MCF 10A (cell line): ENCODE measurements at regions not wholly inside any gene's neighbourhood (a gene's known extent, or its start where the extent isn't known, plus 50 kb on each side); places are given as distances from the start of the nearest gene placed in this dataset.

Experiments
- BruUV-seq: library from RNA; stranded (reverse); fragments of 400-500 nt; replicated peaks from 2 replicates; lab custom pipeline; 2021; lab: Mats Ljungman, UMichigan
- CTCF ChIA-PET: fragments of 300-600 bp; sonication (Branson Sonifier 250); formaldehyde crosslinking; extraction: SDS; loops from one replicate; lab custom pipeline; 2021; ENCODE audit warnings: antibody characterized with exemption, inconsistent platforms; lab: Yijun Ruan, JAX
- POLR2A ChIA-PET: fragments of 300-600, 350-650 bp; sonication (Branson Sonifier 250); formaldehyde crosslinking; extraction: SDS; loops from one replicate; lab custom pipeline; 2020; ENCODE audit warnings: antibody characterized with exemption, inconsistent platforms; lab: Yijun Ruan, JAX
- DNase-seq: peaks from one replicate; pipeline ENCODE4 v3.0.0-alpha.2; 2018; ENCODE audit not compliant: unreplicated experiment
- H3K27ac Mint-ChIP-seq: one replicate; pipeline ENCODE4 v1.8.0; 2022; ENCODE audit warnings: mild to moderate bottlenecking, low read depth, mixed read lengths; ENCODE audit not compliant: unreplicated experiment
- H3K27me3 Mint-ChIP-seq: one replicate; pipeline ENCODE4 v1.8.0; 2022; ENCODE audit warnings: mixed read lengths; ENCODE audit not compliant: insufficient read depth, unreplicated experiment
- H3K36me3 Mint-ChIP-seq: one replicate; pipeline ENCODE4 v1.8.0; 2022; ENCODE audit warnings: mild to moderate bottlenecking, moderate library complexity, mixed read lengths; ENCODE audit not compliant: insufficient read depth, unreplicated experiment
- H3K4me1 Mint-ChIP-seq: one replicate; pipeline ENCODE4 v1.8.0; 2022; ENCODE audit warnings: mixed read lengths; ENCODE audit not compliant: insufficient read depth, unreplicated experiment
- H3K4me3 Mint-ChIP-seq: one replicate; pipeline ENCODE4 v1.8.0; 2022; ENCODE audit warnings: mild to moderate bottlenecking, moderate library complexity, mixed read lengths; ENCODE audit not compliant: unreplicated experiment
- H3K9me3 Mint-ChIP-seq: one replicate; pipeline ENCODE4 v1.8.0; 2022; ENCODE audit warnings: mixed read lengths; ENCODE audit not compliant: unreplicated experiment
- CTCF ChIP-seq: fragments of 200-600 bp; IDR thresholded peaks from one replicate; pipeline ENCODE4 v1.8.0; 2022; ENCODE audit warnings: antibody characterized with exemption, mild to moderate bottlenecking; ENCODE audit not compliant: unreplicated experiment
- intact Hi-C: fragments of 100-400 bp; cut with micrococcal nuclease; formaldehyde crosslinking; loops from 2 replicates; pipeline ENCODE4 v1.14.1; 2022

- BruUV-seq, result no TSS peak
- no peak for TF ChIP-seq CTCF
- intact Hi-C loops, result no loop called here
- Mint-ChIP-seq H3K27me3 (no peaks in the 10 kb centered on the region), H3K27ac (no peak overlapping the region), H3K36me3 (no peaks in the 10 kb centered on the region), H3K4me1 (no peaks in the 10 kb centered on the region), H3K9me3 (peaks cover 31% of the 10 kb centered on the region), H3K4me3 (no peak overlapping the region)
- CTCF ChIA-PET, result no interaction called here
- DNase-seq, result no peak
- POLR2A ChIA-PET, result no interaction called here
These were observed 656.4 kb upstream of the CDH8 start for GRCh38 chr16:62692685-62693084.

GRCh38 chr16:62681819-62682218 is 645.6 kb upstream of the CDH8 start:
- no peaks in the 10 kb centered on the region for H3K4me1 Mint-ChIP-seq
- POLR2A ChIA-PET, result no interaction called here
- no TSS peak for BruUV-seq
- H3K27ac Mint-ChIP-seq, result no peak overlapping the region
- CTCF ChIA-PET, result interaction anchor here (0.9 kb wide), 1 partner anchor 489 kb away, joined by 4 read pairs; no protein-coding TSS in a partner anchor
- no peak for TF ChIP-seq CTCF
- no peak overlapping the region for H3K4me3 Mint-ChIP-seq
- H3K9me3 Mint-ChIP-seq, result peaks cover 20% of the 10 kb centered on the region
- intact Hi-C loops, result no loop called here
- DNase-seq, result no peak
- H3K27me3 Mint-ChIP-seq, result no peaks in the 10 kb centered on the region
- no peaks in the 10 kb centered on the region for H3K36me3 Mint-ChIP-seq

DNA sequence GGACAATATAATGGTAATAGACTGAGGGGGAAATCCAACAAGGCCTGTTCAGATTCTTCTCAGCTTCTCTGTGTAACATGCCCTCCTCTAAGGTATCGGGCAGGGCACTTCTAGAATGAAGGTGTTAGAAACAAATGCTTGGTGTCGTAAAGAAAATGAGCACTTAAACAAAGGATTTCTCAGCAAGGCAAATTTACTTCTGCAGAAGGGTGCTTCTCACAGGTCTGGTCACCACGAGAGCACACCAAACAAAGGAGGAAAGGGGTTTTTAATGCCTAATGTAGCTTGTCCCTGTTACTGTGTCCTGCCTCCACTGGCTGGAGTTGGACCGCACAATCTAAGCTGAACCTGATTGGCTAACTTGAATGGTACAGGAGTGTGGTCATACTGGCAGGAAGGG is 642.6 kb upstream of the CDH8 start:
- no peaks in the 10 kb centered on the region for H3K4me1 Mint-ChIP-seq
- no peak for TF ChIP-seq CTCF
- no peaks in the 10 kb centered on the region for H3K27me3 Mint-ChIP-seq
- DNase-seq, result no peak
- BruUV-seq, result no TSS peak
- ChIA-PET CTCF (no interaction called here), POLR2A (no interaction called here)
- H3K27ac Mint-ChIP-seq, result no peak overlapping the region
- H3K9me3 Mint-ChIP-seq, result peaks cover 34% of the 10 kb centered on the region
- H3K36me3 Mint-ChIP-seq, result no peaks in the 10 kb centered on the region
- intact Hi-C loops, result no loop called here
- H3K4me3 Mint-ChIP-seq, result no peak overlapping the region

DNA sequence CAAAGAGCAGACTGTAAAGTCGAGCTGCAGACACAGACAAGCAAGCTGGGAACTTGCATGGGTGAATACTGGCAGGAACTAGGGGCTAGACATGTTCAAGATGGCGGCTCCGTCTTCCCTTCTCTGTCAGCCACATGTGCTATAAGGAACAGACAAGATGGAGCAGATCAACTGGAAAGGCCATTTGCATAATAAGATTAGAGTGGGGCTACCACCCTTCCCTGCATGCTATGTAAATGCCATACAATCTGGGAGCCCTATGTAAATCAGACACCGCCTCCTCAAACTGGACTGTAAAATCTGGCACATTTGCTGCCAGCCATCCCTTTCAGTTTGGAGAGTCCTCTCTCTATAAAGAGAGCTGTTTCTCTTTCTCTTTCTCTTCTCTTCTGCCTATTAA is 640.1 kb upstream of the CDH8 start:
- Mint-ChIP-seq H3K9me3 (peaks cover 24% of the 10 kb centered on the region), H3K36me3 (no peaks in the 10 kb centered on the region), H3K4me3 (no peak overlapping the region), H3K27me3 (no peaks in the 10 kb centered on the region), H3K27ac (no peak overlapping the region), H3K4me1 (no peaks in the 10 kb centered on the region)
- TF ChIP-seq CTCF, result no peak
- ChIA-PET POLR2A (no interaction called here), CTCF (no interaction called here)
- no TSS peak for BruUV-seq
- DNase-seq, result no peak
- intact Hi-C loops, result no loop called here
